GM18868 (cell line): ENCODE measurements at regions not wholly inside any gene's neighbourhood (a gene's known extent, or its start where the extent isn't known, plus 50 kb on each side); places are given as distances from the start of the nearest gene placed in this dataset.

Experiments used
- ATAC-seq: cut with Tn5 transposase; IDR thresholded peaks from one replicate; pipeline ENCODE4 v1.9.1; 2021; ENCODE audit warnings: mild to moderate bottlenecking, moderate library complexity; ENCODE audit not compliant: unreplicated experiment

DNA sequence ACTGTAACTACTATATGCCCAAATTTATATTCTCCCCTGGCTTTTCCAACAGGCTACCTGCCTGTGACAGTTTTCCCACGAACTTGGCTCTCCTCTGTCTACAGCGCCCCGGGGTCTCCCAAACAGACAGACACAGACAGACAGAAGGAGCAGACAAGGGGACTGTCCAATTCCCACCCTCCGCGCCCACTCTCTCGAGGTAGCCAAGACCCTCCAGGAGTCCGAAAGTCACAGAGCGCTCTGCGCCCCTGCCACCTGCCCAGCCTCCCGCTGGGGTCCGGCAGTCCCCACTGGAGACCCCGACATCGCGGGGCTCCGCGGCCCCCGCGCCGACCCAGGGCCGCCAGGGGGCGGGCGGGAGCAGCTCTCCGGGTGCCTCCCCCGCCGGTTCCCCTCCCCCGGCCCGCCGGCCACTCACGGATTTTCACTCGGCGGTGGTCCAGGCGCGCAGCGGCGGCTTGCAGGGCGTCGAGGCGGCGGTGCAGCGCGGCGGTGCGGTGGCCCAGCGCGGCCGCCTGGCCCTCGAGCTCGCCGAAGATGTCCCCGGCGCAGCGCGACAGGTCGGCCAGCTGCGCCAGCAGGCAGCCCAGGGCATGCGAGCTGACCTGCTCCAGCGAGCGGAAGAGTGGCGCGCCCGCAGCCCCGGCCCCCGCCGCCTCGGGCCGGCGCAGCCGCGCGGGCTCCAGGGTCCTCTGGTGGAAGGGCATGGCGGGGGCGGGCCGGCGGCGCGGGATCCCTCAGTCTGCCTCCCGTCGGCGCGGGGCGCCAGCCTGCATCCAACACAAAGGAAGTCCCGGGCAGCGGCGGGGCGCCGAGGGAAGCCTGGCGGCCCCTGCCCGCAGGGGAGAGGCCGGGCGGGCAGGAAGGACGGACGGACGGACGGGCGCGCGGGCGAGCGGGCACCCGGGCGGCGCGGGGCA lies 81.3 kb upstream of the CCDC28A start:
- ATAC-seq = peak; percentile 57

- peak; percentile 67 for ATAC-seq
These were observed 80.3 kb upstream of the CCDC28A start for GRCh38 chr6:138692978-138693909.

- ATAC-seq = no peak
These were observed 78.4 kb upstream of the CCDC28A start for GRCh38 chr6:138695193-138695592.

DNA sequence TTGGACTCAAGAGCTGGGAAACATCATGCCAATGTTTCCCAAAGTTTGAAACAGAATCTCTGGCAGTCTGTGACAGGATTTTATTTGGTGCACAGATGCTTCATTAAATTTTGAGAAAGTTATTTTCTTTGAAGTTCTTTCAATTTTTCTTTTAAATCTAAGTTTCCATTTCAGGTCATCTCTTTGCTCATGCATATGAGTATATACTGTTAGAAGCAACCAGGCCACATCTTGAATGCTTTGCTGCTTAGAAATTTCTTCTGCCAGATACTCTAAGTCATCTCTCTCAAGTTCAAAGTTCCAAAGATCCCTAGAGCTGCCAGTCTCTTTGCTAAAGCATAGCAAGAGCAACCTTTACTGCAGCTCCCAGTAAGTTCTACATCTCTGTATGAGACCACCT lies 59.1 kb upstream of the CCDC28A start:
- ATAC-seq = no peak

DNA sequence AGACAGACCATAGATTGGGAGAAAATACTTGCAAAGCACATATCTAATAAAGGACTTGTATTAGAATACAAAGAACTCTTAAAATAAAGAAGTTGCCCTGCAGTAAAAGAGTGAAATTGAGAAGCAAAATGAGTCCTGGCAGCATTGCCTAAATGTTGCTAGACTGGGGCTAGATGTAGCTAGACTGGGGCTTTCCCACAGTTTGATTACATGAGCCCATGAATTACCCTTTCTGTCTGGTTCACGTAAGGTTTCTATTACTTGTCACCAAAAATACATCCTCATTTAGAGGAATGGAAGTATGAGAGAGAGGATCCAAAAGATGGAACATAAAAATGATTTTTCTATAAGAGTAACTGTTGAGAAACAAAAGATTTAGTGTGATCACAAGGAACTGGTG lies 57.6 kb upstream of the CCDC28A start:
- peak; percentile 64 for ATAC-seq

GRCh38 chr6:138716971-138717665 lies 56.5 kb upstream of the CCDC28A start:
- no peak for ATAC-seq

DNA sequence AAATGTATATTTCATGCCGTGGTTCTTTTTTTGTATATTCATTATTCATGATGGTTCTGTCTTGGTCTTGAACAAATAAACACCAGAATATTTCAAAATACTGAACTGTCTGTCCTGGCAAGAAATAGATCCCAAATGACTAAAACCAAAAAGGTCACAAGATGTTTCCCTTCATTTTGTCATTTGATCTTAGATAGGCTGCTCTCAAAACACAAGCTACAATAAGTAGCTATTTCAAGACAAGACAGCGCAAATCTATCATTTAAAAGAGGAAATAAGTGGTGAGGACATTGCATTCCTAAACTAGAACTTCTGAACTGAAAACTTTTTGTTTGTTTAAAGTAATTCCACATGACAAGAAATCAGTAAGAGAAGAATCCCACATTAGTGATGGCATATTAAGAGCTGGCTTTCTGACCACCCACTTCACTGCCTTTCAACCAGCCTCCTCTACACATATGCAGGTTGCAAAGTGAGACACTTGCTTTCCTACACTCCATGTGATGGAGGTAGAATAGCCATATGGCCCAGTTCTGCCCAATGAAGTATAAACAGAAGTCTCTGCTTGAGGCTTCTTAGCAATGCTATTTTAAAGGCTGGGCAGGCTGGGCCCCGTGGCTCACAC lies 54.4 kb upstream of the CCDC28A start:
- no peak for ATAC-seq

DNA sequence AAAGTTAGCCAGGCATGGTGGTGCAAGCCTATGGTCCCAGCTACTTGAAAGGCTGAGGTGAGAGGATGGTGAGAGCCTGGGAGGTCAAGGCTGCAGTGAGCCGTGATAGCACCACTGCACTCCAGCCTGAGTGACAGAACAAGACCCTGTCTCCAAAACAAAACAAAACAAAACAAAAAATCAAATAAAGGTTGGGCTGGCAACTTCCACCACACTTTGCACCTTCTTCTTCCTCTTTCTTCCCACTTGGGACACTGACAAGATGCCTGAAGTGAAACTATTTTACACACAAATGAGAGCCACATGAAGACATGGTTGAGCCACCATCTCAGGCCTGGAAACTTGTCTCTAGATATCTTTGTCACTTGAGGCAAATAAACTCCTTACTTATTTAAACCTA lies 53.8 kb upstream of the CCDC28A start:
- no peak for ATAC-seq

- peak; percentile 40 for ATAC-seq
These were observed 50.9 kb upstream of the CCDC28A start for GRCh38 chr6:138722425-138723371.
